BJ (cell line): ENCODE measurements at regions not wholly inside any gene's neighbourhood (a gene's known extent, or its start where the extent isn't known, plus 50 kb on each side); places are given as distances from the start of the nearest gene placed in this dataset.

ENCODE experiments used
- CTCF ChIA-PET: fragments of 350-600 bp; formaldehyde crosslinking; extraction: SDS; loops from one replicate; lab custom pipeline; 2021; ENCODE audit warnings: antibody characterized with exemption, inconsistent platforms; lab: Yijun Ruan, JAX
- POLR2A ChIA-PET: fragments of 300-600 bp; sonication (Branson Sonifier 250); formaldehyde crosslinking; extraction: SDS; loops from one replicate; lab custom pipeline; 2021; ENCODE audit warnings: antibody characterized with exemption; lab: Charles Lee
- DNase-seq: peaks from one replicate; pipeline ENCODE4 v3.0.0-alpha.2; 2011; ENCODE audit warnings: low read depth
- H3K27me3 ChIP-seq: 2 replicates; pipeline ENCODE4 v1.6.0; 2011; ENCODE audit warnings: low read length; ENCODE audit not compliant: control insufficient read depth, insufficient read depth
- H3K36me3 ChIP-seq: 2 replicates; pipeline ENCODE4 v1.5.1; 2011; ENCODE audit warnings: low read length; ENCODE audit not compliant: control insufficient read depth, insufficient read depth
- H3K4me3 ChIP-seq: 2 replicates; pipeline ENCODE4 v1.5.1; 2011; ENCODE audit warnings: low read depth, mild to moderate bottlenecking, control low read depth, low read length
- TF ChIP-seq, protein P1 (sequence below): IDR thresholded peaks from 2 replicates; pipeline ENCODE4 v1.5.1; 2011; ENCODE audit warnings: low read depth, mild to moderate bottlenecking, control low read depth, inconsistent platforms, low read length, moderate library complexity; ENCODE audit not compliant: insufficient read depth

- TF ChIP-seq, protein P1, sequence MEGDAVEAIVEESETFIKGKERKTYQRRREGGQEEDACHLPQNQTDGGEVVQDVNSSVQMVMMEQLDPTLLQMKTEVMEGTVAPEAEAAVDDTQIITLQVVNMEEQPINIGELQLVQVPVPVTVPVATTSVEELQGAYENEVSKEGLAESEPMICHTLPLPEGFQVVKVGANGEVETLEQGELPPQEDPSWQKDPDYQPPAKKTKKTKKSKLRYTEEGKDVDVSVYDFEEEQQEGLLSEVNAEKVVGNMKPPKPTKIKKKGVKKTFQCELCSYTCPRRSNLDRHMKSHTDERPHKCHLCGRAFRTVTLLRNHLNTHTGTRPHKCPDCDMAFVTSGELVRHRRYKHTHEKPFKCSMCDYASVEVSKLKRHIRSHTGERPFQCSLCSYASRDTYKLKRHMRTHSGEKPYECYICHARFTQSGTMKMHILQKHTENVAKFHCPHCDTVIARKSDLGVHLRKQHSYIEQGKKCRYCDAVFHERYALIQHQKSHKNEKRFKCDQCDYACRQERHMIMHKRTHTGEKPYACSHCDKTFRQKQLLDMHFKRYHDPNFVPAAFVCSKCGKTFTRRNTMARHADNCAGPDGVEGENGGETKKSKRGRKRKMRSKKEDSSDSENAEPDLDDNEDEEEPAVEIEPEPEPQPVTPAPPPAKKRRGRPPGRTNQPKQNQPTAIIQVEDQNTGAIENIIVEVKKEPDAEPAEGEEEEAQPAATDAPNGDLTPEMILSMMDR, result no peak
- H3K36me3 ChIP-seq, result no peaks in the 10 kb centered on the region
- no peak overlapping the region for H3K4me3 ChIP-seq
- CTCF ChIA-PET, result interaction anchor here (1.2 kb wide), 1 partner anchor 8 kb away, joined by 3 read pairs; no protein-coding TSS in a partner anchor
- no peaks in the 10 kb centered on the region for H3K27me3 ChIP-seq
- POLR2A ChIA-PET, result no interaction called here
- no peak for DNase-seq
These were observed 218.4 kb upstream of the IRS2 start for GRCh38 chr13:110004814-110005213.

GRCh38 chr13:110001670-110002275 lies 215.4 kb upstream of the IRS2 start:
- ChIA-PET CTCF (interaction anchor here (0.6 to 1.6 kb wide), 2 partner anchors 8 to 11 kb away, joined by 3 to 4 read pairs; no protein-coding TSS in a partner anchor), POLR2A (no interaction called here)
- no peak for DNase-seq
- no peak overlapping the region for H3K4me3 ChIP-seq
- TF ChIP-seq, protein P1, result no peak
- H3K36me3 ChIP-seq, result no peaks in the 10 kb centered on the region
- no peaks in the 10 kb centered on the region for H3K27me3 ChIP-seq

- ChIA-PET POLR2A (no interaction called here), CTCF (interaction anchor here (0.6 to 1.6 kb wide), 3 partner anchors 9 to 210 kb away, joined by 3 to 4 read pairs (median 3); no protein-coding TSS in a partner anchor)
- DNase-seq, result no peak
- H3K27me3 ChIP-seq, result no peaks in the 10 kb centered on the region
- H3K4me3 ChIP-seq, result no peak overlapping the region
- TF ChIP-seq, protein P1, result no peak
- H3K36me3 ChIP-seq, result no peaks in the 10 kb centered on the region
These were observed 214.4 kb upstream of the IRS2 start for GRCh38 chr13:110000534-110001345.

DNA sequence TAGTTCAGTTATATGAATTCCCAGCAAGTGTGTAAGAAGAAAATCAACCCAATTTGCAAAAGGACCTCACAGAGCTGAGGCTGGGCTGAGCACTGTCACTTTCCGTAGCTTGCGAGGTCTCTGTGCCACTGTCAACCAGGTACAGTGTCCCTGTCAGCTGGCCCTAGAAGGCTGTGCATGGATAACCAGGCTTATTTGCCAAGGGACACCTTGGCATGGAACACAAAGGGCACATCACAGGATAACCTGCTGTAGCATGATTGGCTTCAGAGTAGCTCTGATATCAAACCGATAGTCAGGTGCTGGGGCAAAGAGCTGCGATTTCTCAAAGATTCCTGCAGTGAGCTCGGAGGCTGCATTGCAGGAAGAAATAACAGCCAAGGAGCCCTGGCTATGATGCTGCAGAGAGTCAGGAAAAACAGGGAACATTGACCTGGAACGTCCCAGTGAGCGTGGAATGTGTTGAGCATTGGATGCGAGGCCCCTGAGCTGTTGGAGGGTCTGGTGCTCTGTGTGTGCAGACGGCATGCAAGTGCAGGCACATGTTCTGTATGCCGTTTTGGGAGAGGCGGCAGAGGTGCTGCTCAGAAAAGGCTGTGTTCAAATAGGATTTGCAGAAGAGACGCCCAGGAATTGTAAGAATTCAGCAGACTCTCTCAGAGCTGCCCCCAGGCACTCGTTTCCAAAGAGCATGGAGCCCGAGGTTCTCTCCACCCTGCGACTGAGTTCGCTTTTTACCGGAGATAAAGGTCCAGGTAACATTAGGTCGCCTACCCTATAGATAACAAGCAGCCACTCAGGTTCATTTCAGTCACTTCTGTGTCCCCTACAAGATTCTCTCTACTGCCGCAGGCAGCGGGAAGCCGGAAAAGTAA lies 213.5 kb upstream of the IRS2 start:
- CTCF ChIA-PET, result interaction anchor here (1.4 to 1.6 kb wide), 2 partner anchors 10 to 209 kb away, joined by 3 to 4 read pairs; no protein-coding TSS in a partner anchor
- no peaks in the 10 kb centered on the region for H3K27me3 ChIP-seq
- POLR2A ChIA-PET, result no interaction called here
- no peaks in the 10 kb centered on the region for H3K36me3 ChIP-seq
- TF ChIP-seq, protein P1, result no peak
- no peak overlapping the region for H3K4me3 ChIP-seq
- DNase-seq, result no peak
